SIG-M5 treated with dmso at 0.1 percent for 504 hours (cell line): ENCODE measurements at regions not wholly inside any gene's neighbourhood (a gene's known extent, or its start where the extent isn't known, plus 50 kb on each side); places are given as distances from the start of the nearest gene placed in this dataset.

Experiments
- DNase-seq: peaks from one replicate; lab custom pipeline; 2025; ENCODE audit not compliant: unreplicated experiment; lab: John Stamatoyannopoulos, UW

DNA sequence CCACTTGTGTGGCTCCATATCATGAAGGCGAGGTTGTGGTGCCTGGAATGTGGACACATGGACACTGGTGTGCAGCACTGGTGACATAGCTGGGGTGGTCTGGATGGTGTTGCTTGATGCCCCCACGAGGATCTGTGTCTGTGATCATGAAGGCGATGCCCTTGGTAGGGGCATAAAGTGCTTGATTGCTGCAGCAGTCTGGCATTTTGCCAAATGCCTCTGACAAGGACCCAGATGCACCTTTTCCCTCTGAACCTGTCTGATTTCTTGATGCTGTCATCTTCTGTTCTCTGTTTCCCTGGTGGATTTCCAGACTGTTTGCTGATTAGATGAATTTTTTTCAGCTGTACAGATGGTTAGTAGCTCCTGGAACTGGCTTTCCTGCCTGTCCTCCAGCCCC lies 752.0 kb upstream of the HS6ST1 start:
- no peak for DNase-seq

DNA sequence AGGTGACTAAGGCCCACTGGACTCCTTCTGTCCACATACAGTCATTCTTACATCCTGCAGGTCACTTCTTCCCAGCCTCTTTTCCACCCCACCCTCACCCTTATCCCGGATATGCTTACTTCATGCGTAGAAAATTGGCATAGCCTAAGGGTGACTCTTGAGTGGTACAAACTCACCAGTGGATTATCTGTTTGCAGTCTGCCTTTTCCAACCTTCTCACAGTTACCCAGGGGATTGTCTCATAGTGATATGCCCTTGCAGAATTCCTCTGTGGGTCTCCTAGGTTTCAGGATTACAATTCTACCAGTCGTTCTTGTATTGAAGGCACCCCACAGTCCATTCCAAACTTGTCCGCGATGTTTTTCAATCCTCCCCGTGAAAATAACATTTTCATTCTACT lies 752.9 kb upstream of the HS6ST1 start:
- no peak for DNase-seq

DNA sequence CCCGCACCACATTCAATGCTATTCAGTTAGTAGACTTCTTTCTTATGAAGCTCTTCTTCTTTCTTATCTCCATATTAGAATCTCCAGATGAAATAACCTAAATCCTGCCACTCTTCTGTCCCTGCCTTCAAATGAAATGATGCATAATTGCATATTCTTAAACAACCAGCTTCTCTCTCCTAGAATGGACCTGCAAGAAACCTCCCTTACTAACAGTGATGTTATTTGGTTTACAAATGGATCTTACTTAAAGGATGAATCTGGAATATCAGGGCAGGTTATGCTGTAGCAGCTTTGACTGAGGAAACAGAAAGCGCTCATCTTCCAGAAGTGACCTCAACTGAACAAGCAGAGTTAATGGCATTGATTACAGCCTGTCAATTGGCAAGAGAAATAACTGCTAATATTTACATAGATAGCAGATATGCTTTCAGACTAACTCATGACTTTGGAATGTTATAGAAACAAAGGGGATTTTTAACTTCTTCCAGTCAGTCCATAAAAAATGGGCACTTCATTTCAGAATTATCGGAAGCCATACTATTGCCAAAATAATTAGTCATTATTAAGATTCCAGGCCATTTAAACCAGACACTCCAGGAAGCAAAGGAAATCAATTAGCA lies 755.7 kb upstream of the HS6ST1 start:
- no peak for DNase-seq

DNA sequence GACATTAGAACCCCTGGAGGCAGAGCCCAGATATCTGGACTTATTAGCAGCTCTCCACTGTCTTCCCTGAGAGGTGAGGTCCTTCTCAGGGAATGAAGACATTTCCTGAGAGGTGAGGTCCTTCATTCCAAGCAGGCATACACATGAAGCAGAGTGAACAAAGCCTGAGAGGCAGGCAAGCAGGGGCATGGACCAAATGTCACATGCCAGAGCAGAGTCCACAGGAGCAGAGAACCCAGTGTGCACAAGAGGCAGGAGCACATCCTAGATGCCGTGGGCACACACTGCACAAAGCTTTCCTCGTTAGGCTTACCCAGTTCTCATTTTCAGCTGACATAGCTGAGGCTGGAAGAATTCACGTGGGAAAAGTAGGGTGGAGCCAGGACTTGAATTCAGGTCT lies 759.9 kb upstream of the HS6ST1 start:
- no peak for DNase-seq

DNA sequence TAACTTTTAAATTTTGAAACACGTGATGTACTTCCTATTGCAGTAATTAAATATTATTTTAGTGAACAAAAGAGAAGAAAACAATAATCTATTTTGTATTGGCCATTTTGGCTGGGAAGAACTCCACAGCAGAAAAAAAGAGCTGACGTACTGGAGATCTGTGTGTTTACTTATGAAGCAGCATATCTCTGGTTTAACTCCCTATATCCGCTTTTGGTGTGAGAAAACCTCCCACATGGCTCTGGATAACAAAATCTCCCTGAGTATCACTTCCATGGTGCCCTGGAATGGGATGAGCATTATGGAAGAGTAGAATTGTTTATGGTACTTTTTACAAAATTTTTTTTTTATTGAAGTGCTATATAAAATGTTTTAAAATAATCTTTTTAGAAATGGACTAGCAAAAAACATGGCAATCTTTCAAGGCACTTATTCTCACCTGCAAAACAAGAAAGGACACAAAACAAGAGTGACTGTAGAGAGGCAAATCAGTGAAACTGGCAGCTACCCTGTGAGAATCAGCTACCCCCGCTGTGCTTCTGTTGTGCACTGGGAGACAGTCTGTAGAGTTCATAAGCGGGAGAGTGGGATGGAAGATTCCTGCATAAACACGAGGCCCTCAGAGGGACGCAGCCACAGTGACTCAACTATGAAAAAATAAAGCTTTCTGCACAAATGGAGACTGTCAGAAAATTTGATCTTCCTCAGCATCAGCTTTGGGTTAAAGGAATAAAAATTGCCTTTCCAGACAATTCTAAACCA lies 762.2 kb upstream of the HS6ST1 start:
- DNase-seq, result no peak

DNA sequence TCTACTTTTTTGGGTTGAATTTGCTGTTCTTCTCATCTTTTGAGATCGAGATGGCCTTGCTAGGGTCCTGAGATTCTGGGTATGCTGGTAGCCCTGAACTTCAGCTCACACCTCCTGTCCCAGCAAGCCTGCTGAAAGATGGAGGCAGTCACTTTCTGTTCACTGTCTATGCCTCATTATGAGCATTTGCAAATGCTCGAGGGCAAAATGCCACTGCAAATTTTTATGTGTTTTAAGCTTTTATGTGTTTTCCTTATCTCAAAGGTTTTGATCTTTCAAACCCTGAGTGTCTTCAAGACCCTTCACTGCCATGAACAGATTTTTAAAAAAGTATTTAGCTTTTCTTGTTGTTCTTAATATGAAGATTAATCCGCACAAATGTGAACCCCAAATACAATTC lies 766.7 kb upstream of the HS6ST1 start:
- DNase-seq, result no peak

DNA sequence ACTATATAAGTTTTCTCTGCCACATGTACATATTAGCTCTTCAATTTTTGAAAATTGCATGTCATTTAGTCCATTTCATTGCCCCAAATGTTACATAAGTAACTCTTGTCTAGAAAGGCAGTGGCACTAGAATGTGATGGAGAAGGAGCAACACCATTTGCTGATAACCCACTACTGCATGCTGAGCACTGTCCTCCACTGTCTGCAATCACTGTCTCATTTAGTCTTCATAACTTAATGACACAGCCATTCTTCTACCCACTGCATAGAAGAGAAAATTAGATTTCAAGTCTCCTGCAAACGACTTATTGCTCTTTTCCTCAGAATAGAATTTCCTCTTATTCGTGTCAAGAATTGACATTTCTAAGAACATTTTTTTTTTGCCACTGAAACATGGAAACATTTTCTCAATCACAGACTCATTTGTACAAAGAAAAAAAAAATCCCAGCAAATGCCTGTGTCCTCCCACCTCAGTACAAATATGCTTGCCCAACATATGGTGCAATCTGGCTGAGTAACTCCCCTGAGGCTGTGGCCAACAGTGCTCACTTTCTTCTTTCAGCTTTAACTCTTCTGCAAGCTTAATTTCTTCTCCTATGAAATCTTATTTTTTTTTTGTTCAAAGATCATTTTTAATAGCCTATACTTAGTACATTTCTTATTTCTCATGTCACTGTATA lies 768.6 kb upstream of the HS6ST1 start:
- no peak for DNase-seq

DNA sequence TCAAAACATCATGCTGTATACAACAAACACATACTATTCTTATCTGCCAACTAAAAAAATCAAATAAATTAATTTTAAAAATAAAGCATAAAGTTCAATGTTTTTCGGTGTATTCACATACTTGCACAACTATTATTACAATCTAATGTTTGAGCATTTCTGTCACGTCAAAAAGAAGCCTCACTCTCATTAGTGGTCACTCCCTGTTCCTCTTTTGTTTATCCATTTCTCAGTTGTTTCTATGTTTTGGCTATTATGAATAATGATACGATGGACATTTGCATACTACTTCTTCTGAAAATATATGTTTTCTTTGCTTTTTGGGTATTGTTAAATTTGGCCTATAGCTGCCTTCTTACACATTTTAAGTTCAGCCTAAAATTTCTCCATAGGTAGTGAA lies 773.0 kb upstream of the HS6ST1 start:
- no peak for DNase-seq

DNA sequence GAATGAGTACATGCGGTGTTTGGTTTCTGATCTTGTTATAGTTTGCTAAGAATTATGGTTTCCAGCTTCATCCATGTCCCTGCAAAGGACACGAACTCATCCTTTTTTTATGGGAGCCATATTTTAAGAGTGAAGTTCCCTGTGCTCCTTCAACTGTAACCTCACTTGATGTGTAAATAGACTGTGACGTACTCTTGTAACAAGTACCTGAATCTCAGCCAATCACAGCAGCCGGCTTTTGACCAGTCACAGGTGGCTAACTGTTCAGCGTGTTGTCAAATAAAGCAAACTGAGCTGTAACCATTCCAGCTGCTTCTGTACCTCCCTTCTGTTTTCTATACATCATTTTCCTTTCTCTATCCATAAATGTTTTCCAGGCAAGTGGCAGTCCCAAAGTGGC lies 774.3 kb upstream of the HS6ST1 start:
- DNase-seq, result no peak

DNA sequence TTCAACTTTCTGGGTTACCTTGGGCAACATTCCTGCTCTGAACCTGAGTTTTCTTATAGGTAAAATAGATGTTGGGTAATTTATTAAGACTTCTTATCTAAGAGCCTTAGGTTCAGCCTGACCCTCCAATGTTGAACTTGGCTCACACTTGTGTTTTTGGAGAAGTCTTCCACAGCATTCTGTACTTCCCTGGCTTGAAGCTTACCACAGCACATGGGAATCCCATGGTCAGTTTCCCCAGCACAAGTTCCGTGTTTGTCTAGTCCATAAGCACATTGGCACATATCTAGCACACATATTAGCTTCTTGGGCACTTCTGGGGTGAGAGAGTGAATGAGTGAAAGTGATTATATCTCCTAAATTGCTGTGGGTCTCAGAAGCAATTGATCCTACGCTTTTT lies 782.5 kb upstream of the HS6ST1 start:
- DNase-seq, result no peak

DNA sequence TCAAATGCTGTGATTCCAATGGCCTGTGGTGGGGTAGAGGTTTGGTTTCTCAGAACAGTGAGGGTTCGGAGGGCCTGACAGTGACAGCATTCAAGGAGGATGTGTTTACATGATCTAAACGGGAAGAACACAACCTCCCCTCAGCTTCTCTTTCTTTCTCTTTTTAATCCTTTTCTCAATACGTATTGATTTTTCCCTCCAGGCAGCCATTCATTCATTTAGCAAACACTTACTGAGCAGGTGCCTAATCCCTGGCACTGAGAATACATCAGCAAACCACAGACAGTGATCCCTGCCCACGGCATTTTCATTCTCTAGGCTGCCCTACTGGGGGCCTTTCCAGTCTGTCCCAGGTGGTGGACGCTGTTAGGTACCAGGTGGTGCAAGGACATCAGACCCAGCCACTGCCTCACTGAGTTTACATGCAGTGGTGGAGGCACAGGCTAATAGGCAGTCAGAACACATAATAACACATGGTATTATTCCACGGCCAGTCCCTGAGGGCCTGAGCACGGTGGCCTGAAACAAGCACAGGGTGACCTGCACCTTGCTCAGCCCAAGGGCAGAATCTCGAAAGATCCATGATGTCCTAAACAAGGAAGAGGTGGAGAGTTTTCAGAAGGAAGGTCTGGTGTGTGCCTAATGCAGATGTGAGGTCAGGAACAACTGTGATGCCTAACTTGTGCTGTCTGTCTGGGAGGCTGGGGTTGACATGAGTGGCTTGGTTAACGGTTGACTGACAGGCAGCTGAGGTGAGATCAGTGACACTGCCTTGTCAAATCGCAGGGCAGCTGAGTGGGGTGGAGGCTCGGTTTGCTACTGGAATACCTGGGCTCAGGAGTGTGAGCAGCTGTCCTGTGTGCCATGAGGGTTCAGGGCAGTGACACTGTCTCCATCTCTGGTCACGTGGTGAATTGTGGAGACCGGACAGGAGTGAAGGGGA lies 785.5 kb upstream of the HS6ST1 start:
- no peak for DNase-seq

DNA sequence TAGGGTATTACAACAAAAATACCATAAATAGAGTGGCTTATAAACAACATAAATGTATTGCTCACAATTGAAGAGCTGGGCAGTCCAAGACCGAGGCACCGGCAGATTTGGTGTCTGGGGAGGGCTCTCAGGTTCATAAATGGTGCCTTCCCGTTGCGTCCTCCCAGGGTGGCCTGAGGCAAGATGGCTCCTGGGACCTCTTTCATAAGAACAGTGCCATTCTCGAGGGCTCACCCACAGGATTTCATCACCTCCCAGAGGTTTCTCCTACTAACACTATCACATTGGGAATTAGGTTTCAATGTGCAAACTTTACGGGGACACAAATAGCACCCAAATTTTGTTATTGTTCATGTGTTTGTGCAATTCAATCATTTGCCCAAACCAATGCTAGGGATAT lies 793.5 kb upstream of the HS6ST1 start:
- no peak for DNase-seq

DNA sequence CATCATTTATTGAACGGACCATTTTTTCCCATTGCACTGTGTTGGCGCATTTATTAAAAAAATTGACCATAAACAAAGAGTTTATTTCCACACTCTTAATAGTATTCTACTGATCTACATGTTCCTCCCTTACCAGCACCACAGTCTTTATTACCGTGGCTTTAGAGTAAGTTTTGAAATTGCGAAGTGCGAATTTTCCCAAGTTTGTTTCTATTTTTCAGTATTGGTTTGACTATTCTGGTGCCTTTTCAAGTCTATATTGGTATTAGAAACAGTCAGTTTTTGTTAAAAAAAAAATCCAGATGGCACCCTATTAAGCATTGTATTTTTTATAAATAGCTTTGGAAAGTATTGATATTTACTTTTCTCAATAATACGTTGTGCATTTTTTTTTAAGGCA lies 795.1 kb upstream of the HS6ST1 start:
- DNase-seq, result no peak

DNA sequence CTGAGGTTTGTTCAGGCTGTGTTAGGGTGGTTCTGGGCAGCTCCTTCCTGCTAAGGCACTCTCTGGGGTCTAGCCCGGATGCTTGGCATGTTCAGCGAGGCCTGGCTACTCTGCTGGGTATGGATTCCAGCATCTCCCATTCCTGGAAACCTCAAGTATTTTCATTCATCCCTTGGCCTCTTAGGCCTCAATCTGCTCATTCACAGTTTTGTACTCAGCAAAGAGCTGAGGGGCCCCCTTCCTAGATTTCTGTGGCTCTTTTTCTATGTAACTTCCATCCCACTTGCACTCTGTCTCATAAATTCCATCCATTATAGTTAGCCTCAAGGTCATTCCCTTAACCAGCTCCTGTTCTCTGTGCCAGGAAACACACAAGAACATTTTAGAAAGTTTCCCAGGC lies 798.8 kb upstream of the HS6ST1 start:
- DNase-seq, result no peak

DNA sequence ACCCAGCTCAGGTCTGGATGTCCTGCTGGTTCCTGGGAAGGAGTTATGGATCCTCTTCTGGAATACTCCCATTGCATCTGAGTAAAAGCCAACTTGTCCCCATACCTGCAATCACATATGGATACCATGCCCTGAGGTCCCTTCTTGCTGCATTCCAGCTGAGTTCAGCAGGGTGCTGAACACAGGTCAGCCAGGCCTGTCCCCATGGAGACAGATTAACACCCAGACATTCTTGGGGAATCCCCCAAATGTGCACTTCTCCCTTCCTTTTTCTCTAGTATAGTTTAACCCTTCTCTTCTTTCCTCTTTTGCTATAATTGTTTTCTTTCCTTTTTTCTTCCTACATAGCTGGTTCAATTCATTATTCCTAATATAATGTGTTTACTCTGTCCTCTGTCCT lies 799.6 kb upstream of the HS6ST1 start:
- DNase-seq, result no peak

DNA sequence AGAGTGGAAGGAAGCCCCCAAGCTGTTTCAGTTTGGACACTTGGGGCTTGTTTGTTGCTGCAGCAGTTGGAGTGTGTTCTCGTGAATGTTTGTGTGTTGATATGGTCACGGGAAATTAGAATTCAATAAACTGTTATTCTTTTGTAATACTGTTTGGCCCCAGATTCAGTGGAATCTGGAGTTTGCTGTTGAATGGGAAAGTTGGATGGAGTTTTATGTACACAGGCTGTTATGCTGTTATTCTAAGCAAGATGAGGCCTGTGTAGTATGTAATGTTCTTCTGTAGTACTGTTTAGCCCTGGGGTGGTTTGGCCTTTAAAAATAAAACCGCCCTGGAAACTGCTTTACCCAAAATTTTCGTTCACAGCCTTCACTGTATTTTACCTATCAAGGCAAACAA lies 810.4 kb upstream of the HS6ST1 start:
- no peak for DNase-seq

DNA sequence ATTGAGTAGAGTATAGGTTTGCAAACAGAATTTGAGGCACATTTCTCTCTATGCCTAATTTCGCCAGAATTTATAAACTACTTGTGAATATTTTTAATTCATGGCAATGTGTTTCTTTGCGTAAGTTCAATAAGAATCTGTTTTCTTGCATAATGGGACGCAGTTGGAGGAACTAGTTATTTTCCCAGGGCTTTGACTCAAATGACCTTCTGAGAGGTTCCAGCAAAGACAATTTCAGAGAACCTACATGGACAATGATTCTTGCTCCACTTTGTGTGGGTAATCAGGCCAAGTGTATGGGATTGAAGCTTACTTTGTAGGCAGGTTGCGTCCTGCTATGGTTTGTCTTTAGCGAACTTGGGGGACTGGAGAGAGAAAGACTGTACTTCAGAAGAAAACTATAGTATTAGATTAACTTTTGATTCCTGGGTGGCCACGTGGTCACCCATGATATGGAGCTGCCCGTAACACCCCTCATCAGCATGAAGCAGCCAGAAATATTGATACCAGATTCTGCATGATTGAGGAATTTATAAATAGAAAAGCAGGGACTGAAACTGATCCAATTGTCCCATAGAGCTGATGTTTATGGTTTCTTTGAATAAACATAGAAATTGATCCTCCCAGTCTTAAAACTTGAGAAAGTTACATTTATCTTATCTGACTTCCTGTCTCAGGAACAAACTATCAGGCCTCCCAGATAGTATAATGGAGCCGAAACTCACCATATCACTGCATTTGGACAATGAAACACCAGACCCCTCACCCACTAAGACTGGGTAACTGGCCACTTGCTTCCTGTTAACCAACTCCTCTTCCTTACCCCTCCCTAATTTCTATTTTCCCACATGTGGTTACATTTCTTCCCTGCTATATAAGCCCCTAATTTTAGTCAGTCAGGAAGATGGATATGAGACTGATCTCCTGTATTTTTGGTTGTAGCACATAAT lies 815.3 kb upstream of the HS6ST1 start:
- no peak for DNase-seq

DNA sequence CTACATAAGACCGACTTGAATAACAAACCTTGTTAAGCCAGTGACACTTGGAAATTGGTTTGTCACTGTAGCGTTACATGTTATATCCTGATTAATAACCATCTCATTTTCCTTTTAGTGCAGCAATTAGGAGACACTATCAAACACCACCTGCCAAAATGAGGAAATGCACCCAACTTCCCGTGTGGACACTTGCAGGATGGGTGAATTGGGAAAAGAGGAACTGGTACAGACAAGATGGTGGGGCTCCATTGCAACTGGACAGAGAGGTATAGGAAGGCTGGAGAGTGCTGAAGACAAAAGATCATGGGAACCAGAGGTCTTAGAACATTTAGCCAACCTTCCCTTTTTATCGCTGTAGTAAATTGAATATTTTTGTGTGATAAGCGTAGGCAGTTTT lies 816.3 kb upstream of the HS6ST1 start:
- DNase-seq, result no peak

DNA sequence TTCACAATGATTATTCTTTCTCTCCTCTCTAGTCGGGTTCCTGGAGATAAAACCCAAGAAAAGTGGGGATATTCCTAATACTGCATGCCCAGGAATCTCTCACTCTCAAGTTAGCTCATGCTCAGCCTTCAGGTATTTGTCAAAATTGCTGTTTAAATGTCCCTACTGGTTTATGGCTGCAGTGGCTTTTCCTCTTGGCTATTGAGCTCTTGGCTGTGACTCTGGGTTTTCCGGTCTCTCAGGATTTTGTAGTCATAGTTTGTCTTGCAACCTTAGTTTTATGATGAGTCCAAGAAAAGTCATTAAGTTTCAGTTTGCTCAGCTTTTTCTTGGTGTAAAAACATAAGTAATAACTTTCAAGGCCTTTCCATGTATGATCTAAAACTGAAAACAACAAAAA lies 820.7 kb upstream of the HS6ST1 start:
- DNase-seq, result no peak

DNA sequence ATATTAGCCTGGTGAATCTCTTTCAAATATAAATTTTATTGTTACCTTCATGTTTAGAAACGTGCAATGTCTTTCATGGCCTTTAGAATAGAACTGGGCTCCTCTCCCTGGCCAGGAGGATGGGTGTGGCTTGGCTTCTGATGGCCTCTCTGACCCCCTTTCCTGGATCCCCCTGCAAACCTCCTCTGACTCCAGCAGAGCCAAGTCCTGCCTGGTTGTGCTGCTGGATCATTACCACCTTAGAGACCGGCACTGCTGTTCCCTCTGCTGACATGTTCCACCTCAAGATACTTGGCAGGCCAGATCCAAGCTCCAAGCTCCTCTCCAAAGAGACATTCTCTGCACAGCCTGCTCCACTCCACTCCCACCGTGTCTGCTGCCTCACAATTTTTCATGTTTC lies 823.8 kb upstream of the HS6ST1 start:
- no peak for DNase-seq
